ENCODE measurements at regions not wholly inside any gene's neighbourhood (a gene's known extent, or its start where the extent isn't known, plus 50 kb on each side); places are given as distances from the start of the nearest gene placed in this dataset.

GRCh38 chr3:28186748-28187147, 54.7 kb upstream of the CMC1 start:
- TF ChIP-seq CTCF (IDR thresholded peaks at IDR 0.05; ENCODE audit: extremely low read depth in 1 of 2, insufficient read depth in 1 of 2, low read depth in 1 of 2, low read length in 2 of 2) (no peak), POLR2A (IDR thresholded peaks at IDR 0.05; ENCODE audit: low read depth, low read length) (no peak), EZH2 (IDR thresholded peaks at IDR 0.05; ENCODE audit: borderline replicate concordance, low read depth, low read length, severe bottlenecking) (no peak), MYC (IDR thresholded peaks at IDR 0.05; ENCODE audit: low read depth, low read length) (no peak), POLR2AphosphoS5 (IDR thresholded peaks at IDR 0.05; ENCODE audit: insufficient read depth, low read depth, low read length) (no peak), JUN (IDR thresholded peaks at IDR 0.05; ENCODE audit: borderline replicate concordance, insufficient read depth, insufficient read length, low read depth) (no peak), GATA2 (IDR thresholded peaks at IDR 0.05; ENCODE audit: insufficient read depth, insufficient read length, low read depth, low read length) (no peak), MAX (IDR thresholded peaks at IDR 0.05; ENCODE audit: insufficient read depth, insufficient read length) (no peak), FOS (IDR thresholded peaks at IDR 0.05; ENCODE audit: borderline replicate concordance, insufficient read depth, low read length) (no peak)
